Transverse colon (tissue), 4 donors: ENCODE measurements at regions not wholly inside any gene's neighbourhood (a gene's known extent, or its start where the extent isn't known, plus 50 kb on each side); places are given as distances from the start of the nearest gene placed in this dataset.

Source experiments
- POLR2A ChIP-seq: fragments of 450-650 bp; IDR thresholded peaks from one replicate; pipeline ENCODE4 v1.6.1; 2016; ENCODE audit warnings: antibody characterized with exemption, mild to moderate bottlenecking, moderate library complexity
- POLR2AphosphoS5 ChIP-seq, 3 donors: sonication (generic); formaldehyde crosslinking; IDR thresholded peaks; one replicate each; pipeline ENCODE4 v1.6.1; 2016; ENCODE audit warnings: antibody characterized with exemption in 3 of 3
- TF ChIP-seq, protein P1 (sequence below), 5 experiments: fragments of 200-600 bp in 3 of 5; fragments of 450-650 bp in 2 of 5; sonication (generic) in 3 of 5; IDR thresholded peaks; 1 replicate in 2 of 5; 2 replicates in 3 of 5; pipeline ENCODE4 v1.5.1; 2016 to 2017; ENCODE audit warnings: antibody characterized with exemption in 5 of 5, inconsistent platforms in 3 of 5, mild to moderate bottlenecking in 2 of 5, moderate library complexity in 1 of 5

DNA sequence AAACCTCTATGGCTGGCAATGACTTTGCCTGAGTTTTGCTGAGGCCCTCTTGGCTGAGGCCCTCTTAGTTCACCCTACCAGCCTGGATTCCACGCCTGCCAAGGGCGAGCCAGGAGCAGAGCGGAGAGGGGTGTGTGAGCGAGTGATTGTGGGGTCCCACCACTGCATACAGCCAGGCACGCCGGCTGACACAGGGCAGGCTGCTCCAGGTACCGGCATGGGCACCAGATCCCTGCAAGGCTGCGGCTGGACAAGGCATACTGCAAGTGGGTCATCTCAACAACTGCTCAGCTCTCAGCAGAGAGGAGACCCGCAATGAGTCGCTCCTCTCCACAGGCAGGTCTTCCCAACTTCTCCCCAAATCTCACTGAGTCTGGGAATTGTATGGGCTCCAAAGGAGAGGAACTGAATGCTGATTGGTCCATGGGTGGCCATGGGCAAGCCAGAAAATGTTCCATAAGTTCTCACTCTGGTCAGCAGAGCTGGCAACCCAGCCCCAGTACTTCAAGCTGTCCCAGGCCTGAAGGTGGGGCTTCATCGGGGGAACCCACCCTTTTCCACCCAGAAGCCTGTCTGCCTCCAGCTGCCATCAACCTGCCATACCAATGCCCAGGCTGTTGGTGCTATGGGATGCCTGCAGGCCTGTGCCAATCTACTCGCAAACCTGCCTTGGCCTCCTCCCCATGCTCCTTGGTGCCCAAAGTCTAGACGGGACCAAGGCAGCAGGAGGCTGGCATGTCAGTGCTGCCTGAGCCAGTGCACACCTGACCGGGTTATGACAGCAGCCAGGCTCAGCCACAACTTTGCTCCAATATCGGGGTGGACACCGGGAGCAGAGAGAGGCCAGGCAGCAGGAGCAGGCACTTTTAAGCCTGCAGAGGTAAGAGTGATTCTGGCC is 1273.6 kb upstream of the GBE1 start:
- TF ChIP-seq, protein P1, sequence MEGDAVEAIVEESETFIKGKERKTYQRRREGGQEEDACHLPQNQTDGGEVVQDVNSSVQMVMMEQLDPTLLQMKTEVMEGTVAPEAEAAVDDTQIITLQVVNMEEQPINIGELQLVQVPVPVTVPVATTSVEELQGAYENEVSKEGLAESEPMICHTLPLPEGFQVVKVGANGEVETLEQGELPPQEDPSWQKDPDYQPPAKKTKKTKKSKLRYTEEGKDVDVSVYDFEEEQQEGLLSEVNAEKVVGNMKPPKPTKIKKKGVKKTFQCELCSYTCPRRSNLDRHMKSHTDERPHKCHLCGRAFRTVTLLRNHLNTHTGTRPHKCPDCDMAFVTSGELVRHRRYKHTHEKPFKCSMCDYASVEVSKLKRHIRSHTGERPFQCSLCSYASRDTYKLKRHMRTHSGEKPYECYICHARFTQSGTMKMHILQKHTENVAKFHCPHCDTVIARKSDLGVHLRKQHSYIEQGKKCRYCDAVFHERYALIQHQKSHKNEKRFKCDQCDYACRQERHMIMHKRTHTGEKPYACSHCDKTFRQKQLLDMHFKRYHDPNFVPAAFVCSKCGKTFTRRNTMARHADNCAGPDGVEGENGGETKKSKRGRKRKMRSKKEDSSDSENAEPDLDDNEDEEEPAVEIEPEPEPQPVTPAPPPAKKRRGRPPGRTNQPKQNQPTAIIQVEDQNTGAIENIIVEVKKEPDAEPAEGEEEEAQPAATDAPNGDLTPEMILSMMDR (IDR thresholded peaks at IDR 0.05) = no peak
- TF ChIP-seq POLR2A (no peak), POLR2AphosphoS5 (IDR thresholded peaks at IDR 0.05) (no peak)
